ENCODE measurements at regions not wholly inside any gene's neighbourhood (a gene's known extent, or its start where the extent isn't known, plus 50 kb on each side); places are given as distances from the start of the nearest gene placed in this dataset.
A peak's percentile ranks its signal among the peaks of the same experiment; 100 is the strongest.

DNA sequence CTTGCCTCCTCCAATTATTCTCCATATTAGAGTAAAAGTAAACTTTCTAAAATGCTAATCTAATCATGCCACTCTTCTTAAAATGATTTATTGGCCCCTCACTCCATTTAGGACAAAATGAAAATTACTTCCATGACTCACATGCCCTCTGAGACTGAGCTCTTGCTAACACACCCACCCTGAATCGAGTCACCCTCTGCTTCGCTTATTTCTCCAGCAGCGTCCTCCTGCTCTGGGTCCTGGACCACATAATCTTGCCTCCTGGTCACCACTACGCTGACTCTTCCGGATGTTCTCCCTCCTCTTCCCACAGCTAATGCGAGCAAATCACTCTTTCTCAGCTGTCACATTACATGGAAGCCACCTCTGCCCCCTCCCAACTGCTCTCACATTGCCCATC, 384.0 kb upstream of the FZD8 start:
- Histone ChIP-seq H4K20me1 (ENCODE audit: control insufficient read depth, extremely low read depth, insufficient read depth, low read length) (no peaks in the 10 kb centered on the region), H3K36me3 (ENCODE audit: control insufficient read depth, insufficient read depth, low read length) (no peaks in the 10 kb centered on the region), H3K79me2 (ENCODE audit: control insufficient read depth, insufficient read depth, low read length) (no peaks in the 10 kb centered on the region), H3K4me3 (replicated peaks in 1 of 4; ENCODE audit: control extremely low read depth in 1 of 4, insufficient read depth in 1 of 4, low read depth in 3 of 4, low read length in 4 of 4) (no peak overlapping the region), H3K4me1 (ENCODE audit: control insufficient read depth, extremely low read depth, insufficient read depth, low read length) (no peaks in the 10 kb centered on the region), H3K9ac (ENCODE audit: insufficient read depth, low read length) (no peak overlapping the region), H3K27ac (ENCODE audit: insufficient read depth, low read length) (no peak overlapping the region), H3K4me2 (ENCODE audit: extremely low read depth, insufficient read depth, low read length) (no peak overlapping the region), H3K27me3 (ENCODE audit: control insufficient read depth, insufficient read depth, low read length) (no peaks in the 10 kb centered on the region), H3K9me3 (ENCODE audit: control insufficient read depth, insufficient read depth, low read depth, low read length) (no peaks in the 10 kb centered on the region), H2AFZ (ENCODE audit: low read length) (no peak overlapping the region)
- no peak for DNase-seq (ENCODE audit: low read depth in 2 of 2)
- TF ChIP-seq, protein P1, sequence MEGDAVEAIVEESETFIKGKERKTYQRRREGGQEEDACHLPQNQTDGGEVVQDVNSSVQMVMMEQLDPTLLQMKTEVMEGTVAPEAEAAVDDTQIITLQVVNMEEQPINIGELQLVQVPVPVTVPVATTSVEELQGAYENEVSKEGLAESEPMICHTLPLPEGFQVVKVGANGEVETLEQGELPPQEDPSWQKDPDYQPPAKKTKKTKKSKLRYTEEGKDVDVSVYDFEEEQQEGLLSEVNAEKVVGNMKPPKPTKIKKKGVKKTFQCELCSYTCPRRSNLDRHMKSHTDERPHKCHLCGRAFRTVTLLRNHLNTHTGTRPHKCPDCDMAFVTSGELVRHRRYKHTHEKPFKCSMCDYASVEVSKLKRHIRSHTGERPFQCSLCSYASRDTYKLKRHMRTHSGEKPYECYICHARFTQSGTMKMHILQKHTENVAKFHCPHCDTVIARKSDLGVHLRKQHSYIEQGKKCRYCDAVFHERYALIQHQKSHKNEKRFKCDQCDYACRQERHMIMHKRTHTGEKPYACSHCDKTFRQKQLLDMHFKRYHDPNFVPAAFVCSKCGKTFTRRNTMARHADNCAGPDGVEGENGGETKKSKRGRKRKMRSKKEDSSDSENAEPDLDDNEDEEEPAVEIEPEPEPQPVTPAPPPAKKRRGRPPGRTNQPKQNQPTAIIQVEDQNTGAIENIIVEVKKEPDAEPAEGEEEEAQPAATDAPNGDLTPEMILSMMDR (conservative IDR thresholded peaks at IDR 0.05 in 1 of 2, IDR thresholded peaks at IDR 0.05 in 1 of 2; ENCODE audit: low read depth in 1 of 2, low read length in 2 of 2): no peak
- no peak for TF ChIP-seq EZH2 (IDR thresholded peaks at IDR 0.05; ENCODE audit: low read length, missing control alignments)

GRCh38 chr10:36023939-36024338, 381.8 kb upstream of the FZD8 start:
- Histone ChIP-seq H2AFZ (ENCODE audit: low read length) (no peak overlapping the region), H4K20me1 (ENCODE audit: control insufficient read depth, extremely low read depth, insufficient read depth, low read length) (no peaks in the 10 kb centered on the region), H3K9ac (ENCODE audit: insufficient read depth, low read length) (no peak overlapping the region), H3K4me2 (ENCODE audit: extremely low read depth, insufficient read depth, low read length) (no peak overlapping the region), H3K36me3 (ENCODE audit: control insufficient read depth, insufficient read depth, low read length) (no peaks in the 10 kb centered on the region), H3K27me3 (ENCODE audit: control insufficient read depth, insufficient read depth, low read length) (no peaks in the 10 kb centered on the region), H3K27ac (ENCODE audit: insufficient read depth, low read length) (no peak overlapping the region), H3K4me1 (ENCODE audit: control insufficient read depth, extremely low read depth, insufficient read depth, low read length) (no peaks in the 10 kb centered on the region), H3K79me2 (ENCODE audit: control insufficient read depth, insufficient read depth, low read length) (no peaks in the 10 kb centered on the region), H3K9me3 (ENCODE audit: control insufficient read depth, insufficient read depth, low read depth, low read length) (no peaks in the 10 kb centered on the region), H3K4me3 (replicated peaks in 1 of 4; ENCODE audit: control extremely low read depth in 1 of 4, insufficient read depth in 1 of 4, low read depth in 3 of 4, low read length in 4 of 4) (no peak overlapping the region)
- peak; percentile 33 to 55 for DNase-seq (ENCODE audit: low read depth in 2 of 2)
- TF ChIP-seq, protein P1 (conservative IDR thresholded peaks at IDR 0.05 in 1 of 2, IDR thresholded peaks at IDR 0.05 in 1 of 2; ENCODE audit: low read depth in 1 of 2, low read length in 2 of 2): no peak
- no peak for TF ChIP-seq EZH2 (IDR thresholded peaks at IDR 0.05; ENCODE audit: low read length, missing control alignments)

DNA sequence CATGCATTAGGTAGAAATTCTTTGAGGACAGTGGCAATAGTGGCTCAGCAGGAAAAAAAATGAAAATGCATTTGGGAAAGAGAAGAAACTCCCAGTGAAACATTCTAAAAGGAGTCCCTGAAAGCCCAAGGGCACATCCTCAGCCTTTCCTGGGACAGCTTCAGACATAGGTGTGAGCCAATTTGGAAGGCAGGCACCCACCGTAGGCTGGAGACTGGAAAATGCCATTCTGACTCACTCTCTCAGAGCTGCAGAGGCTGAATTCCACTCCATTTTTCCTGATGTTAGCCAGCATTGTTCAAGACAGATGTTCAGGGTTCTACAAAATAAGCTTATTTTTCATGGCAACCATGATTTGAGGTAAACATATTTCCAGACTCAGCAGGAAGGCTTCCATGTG, 379.0 kb upstream of the FZD8 start:
- Histone ChIP-seq H4K20me1 (ENCODE audit: control insufficient read depth, extremely low read depth, insufficient read depth, low read length) (no peaks in the 10 kb centered on the region), H3K27ac (ENCODE audit: insufficient read depth, low read length) (no peak overlapping the region), H3K36me3 (ENCODE audit: control insufficient read depth, insufficient read depth, low read length) (no peaks in the 10 kb centered on the region), H3K27me3 (ENCODE audit: control insufficient read depth, insufficient read depth, low read length) (no peaks in the 10 kb centered on the region), H3K9me3 (ENCODE audit: control insufficient read depth, insufficient read depth, low read depth, low read length) (no peaks in the 10 kb centered on the region), H3K79me2 (ENCODE audit: control insufficient read depth, insufficient read depth, low read length) (no peaks in the 10 kb centered on the region), H3K4me1 (ENCODE audit: control insufficient read depth, extremely low read depth, insufficient read depth, low read length) (no peaks in the 10 kb centered on the region), H3K4me2 (ENCODE audit: extremely low read depth, insufficient read depth, low read length) (no peak overlapping the region), H2AFZ (ENCODE audit: low read length) (no peak overlapping the region), H3K4me3 (replicated peaks in 1 of 4; ENCODE audit: control extremely low read depth in 1 of 4, insufficient read depth in 1 of 4, low read depth in 3 of 4, low read length in 4 of 4) (no peak overlapping the region), H3K9ac (ENCODE audit: insufficient read depth, low read length) (no peak overlapping the region)
- TF ChIP-seq, protein P1 (conservative IDR thresholded peaks at IDR 0.05 in 1 of 2, IDR thresholded peaks at IDR 0.05 in 1 of 2; ENCODE audit: low read depth in 1 of 2, low read length in 2 of 2): no peak
- TF ChIP-seq EZH2 (IDR thresholded peaks at IDR 0.05; ENCODE audit: low read length, missing control alignments): no peak
- no peak for DNase-seq (ENCODE audit: low read depth in 2 of 2)

Measured in fibroblast of lung (primary cell).